Osteoblast (primary cell): ENCODE measurements at regions not wholly inside any gene's neighbourhood (a gene's known extent, or its start where the extent isn't known, plus 50 kb on each side); places are given as distances from the start of the nearest gene placed in this dataset.
"Not testable (repeated sequence)": the region's sequence is repeated elsewhere in the genome, so short reads cannot be mapped to it uniquely, and the experiment has no call there.

Experiments
- DNase-seq: peaks from one replicate; pipeline ENCODE4 v3.0.0; 2011; ENCODE audit warnings: low spot score, mixed read lengths; ENCODE audit not compliant: insufficient read length; ENCODE audit errors: missing footprints
- H2AFZ ChIP-seq: 2 replicates; pipeline ENCODE4 v1.6.0; 2011; ENCODE audit warnings: mild to moderate bottlenecking, low read length
- H3K27ac ChIP-seq: 2 replicates; pipeline ENCODE4 v1.5.1; 2011; ENCODE audit warnings: mild to moderate bottlenecking, low read depth, low read length, moderate library complexity
- H3K27me3 ChIP-seq: 2 replicates; pipeline ENCODE4 v1.6.0; 2012; ENCODE audit warnings: mild to moderate bottlenecking, control low read depth, inconsistent platforms, low read length, moderate library complexity; ENCODE audit not compliant: insufficient read depth
- H3K36me3 ChIP-seq: 2 replicates; pipeline ENCODE4 v1.5.1; 2011; ENCODE audit warnings: mild to moderate bottlenecking, low read length, control low read depth, moderate library complexity; ENCODE audit not compliant: insufficient read depth
- H3K4me1 ChIP-seq: 2 replicates; pipeline ENCODE4 v1.5.1; 2011; ENCODE audit warnings: mild to moderate bottlenecking, low read length, control low read depth, moderate library complexity; ENCODE audit not compliant: insufficient read depth
- H3K4me2 ChIP-seq: 2 replicates; pipeline ENCODE4 v1.6.0; 2011; ENCODE audit warnings: mild to moderate bottlenecking, low read length; ENCODE audit not compliant: insufficient read depth
- H3K4me3 ChIP-seq: fragments of 200-600 bp; sonication (generic); 3 replicates; pipeline ENCODE4 v1.5.1; 2012; ENCODE audit warnings: mild to moderate bottlenecking, low read length, inconsistent platforms; ENCODE audit not compliant: insufficient read depth
- H3K79me2 ChIP-seq: 2 replicates; pipeline ENCODE4 v1.6.0; 2012; ENCODE audit warnings: mild to moderate bottlenecking, low read length, control low read depth, inconsistent platforms; ENCODE audit not compliant: insufficient read depth
- H3K9me3 ChIP-seq: 2 replicates; pipeline ENCODE4 v1.5.1; 2011; ENCODE audit warnings: low read depth, low read length, control low read depth
- H4K20me1 ChIP-seq: 2 replicates; pipeline ENCODE4 v1.6.0; 2012; ENCODE audit warnings: mild to moderate bottlenecking, low read length, control low read depth; ENCODE audit not compliant: insufficient read depth
- CTCF ChIP-seq: IDR thresholded peaks from 2 replicates; pipeline ENCODE4 v1.5.1; 2011; ENCODE audit warnings: mild to moderate bottlenecking, low read depth, low read length, moderate library complexity; ENCODE audit errors: extremely low read depth

- H3K4me2 ChIP-seq, H3K9me3 ChIP-seq, H3K27me3 ChIP-seq, H4K20me1 ChIP-seq, H3K4me3 ChIP-seq, H3K79me2 ChIP-seq, H3K4me1 ChIP-seq, H2AFZ ChIP-seq, H3K27ac ChIP-seq, H3K36me3 ChIP-seq: not testable (repeated sequence)
- peak; percentile 76 for DNase-seq
These were observed 84.3 kb downstream of the IRS2 start for GRCh38 chr13:109702030-109702597.

GRCh38 chr13:109700176-109700575, 86.2 kb downstream of the IRS2 start:
- DNase-seq: no peak
- H3K27me3 ChIP-seq: peaks cover 15% of the 10 kb centered on the region
- H3K9me3 ChIP-seq: peaks cover 3% of the 10 kb centered on the region
- no peaks in the 10 kb centered on the region for H3K36me3 ChIP-seq
- no peak overlapping the region for H3K4me3 ChIP-seq
- no peaks in the 10 kb centered on the region for H3K79me2 ChIP-seq
- no peak overlapping the region for H2AFZ ChIP-seq
- peaks cover 5% of the 10 kb centered on the region for H3K4me1 ChIP-seq
- H3K4me2 ChIP-seq: no peak overlapping the region
- no peak for TF ChIP-seq CTCF
- H4K20me1 ChIP-seq: no peaks in the 10 kb centered on the region
- H3K27ac ChIP-seq: no peak overlapping the region

- Histone ChIP-seq H3K4me2 (no peak overlapping the region), H3K27me3 (peaks cover 15% of the 10 kb centered on the region)
These were observed 86.7 kb downstream of the IRS2 start for GRCh38 chr13:109699628-109700071.

GRCh38 chr13:109698779-109699178, 87.6 kb downstream of the IRS2 start:
- H2AFZ ChIP-seq: no peak overlapping the region
- DNase-seq: peak; percentile 81
- no peak overlapping the region for H3K27ac ChIP-seq
- no peaks in the 10 kb centered on the region for H4K20me1 ChIP-seq
- H3K36me3 ChIP-seq: no peaks in the 10 kb centered on the region
- no peak overlapping the region for H3K4me3 ChIP-seq
- no peak overlapping the region for H3K4me2 ChIP-seq
- peaks cover 5% of the 10 kb centered on the region for H3K4me1 ChIP-seq
- peaks cover 15% of the 10 kb centered on the region for H3K27me3 ChIP-seq
- H3K9me3 ChIP-seq: no peaks in the 10 kb centered on the region
- TF ChIP-seq CTCF: no peak
- no peaks in the 10 kb centered on the region for H3K79me2 ChIP-seq

More at GRCh38 chr13:109699628-109700071, 86.7 kb downstream of the IRS2 start:
- Histone ChIP-seq H3K79me2 (no peaks in the 10 kb centered on the region), H3K4me1 (peaks cover 5% of the 10 kb centered on the region), H3K36me3 (no peaks in the 10 kb centered on the region), H3K9me3 (peaks cover 3% of the 10 kb centered on the region), H4K20me1 (no peaks in the 10 kb centered on the region), H3K27ac (no peak overlapping the region), H2AFZ (no peak overlapping the region), H3K4me3 (no peak overlapping the region)
- no peak for TF ChIP-seq CTCF
- DNase-seq: no peak
